ENCODE measurements at regions not wholly inside any gene's neighbourhood (a gene's known extent, or its start where the extent isn't known, plus 50 kb on each side); places are given as distances from the start of the nearest gene placed in this dataset.

DNA sequence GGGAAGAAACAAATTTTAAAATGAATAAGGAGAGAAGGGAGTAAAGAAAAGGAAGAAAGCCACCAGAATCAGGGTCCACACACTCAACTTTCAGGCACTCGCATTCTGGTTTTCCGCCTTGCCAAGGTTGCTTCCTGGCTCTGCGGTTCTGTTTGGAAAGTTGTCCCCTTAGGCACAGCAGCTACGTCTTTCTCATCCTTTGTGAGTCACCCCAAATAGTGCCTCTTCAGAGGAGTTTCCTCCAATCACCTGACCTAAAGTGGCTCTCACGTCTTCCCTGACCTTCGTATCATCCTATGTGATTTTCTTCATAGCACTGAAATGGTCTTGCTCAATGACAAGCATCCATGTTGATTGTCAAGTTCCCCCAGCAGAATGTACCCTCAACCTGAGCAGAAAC, 99.5 kb upstream of the TMCC3 start:
- Histone ChIP-seq H3K4me3 (replicated peaks in 1 of 3; ENCODE audit: insufficient read depth in 1 of 3, low read depth in 2 of 3, low read length in 3 of 3) (no peak overlapping the region), H3K27me3 (ENCODE audit: control insufficient read depth in 1 of 2, insufficient read depth in 2 of 2, low read length in 2 of 2) (peaks cover 1 to 3% of the 10 kb centered on the region in 2 experiments; a peak in 3 of 5 replicates), H3K9me3 (ENCODE audit: low read length) (no peaks in the 10 kb centered on the region), H3K36me3 (replicated peaks in 1 of 2; ENCODE audit: control insufficient read depth in 1 of 2, insufficient read depth in 2 of 2, low read length in 2 of 2) (no peaks in the 10 kb centered on the region), H3K79me2 (ENCODE audit: insufficient read depth, low read length) (no peaks in the 10 kb centered on the region), H2AFZ (ENCODE audit: low read length) (no peak overlapping the region), H3K4me2 (ENCODE audit: low read depth, low read length) (no peak overlapping the region), H4K20me1 (ENCODE audit: insufficient read depth, low read length) (no peaks in the 10 kb centered on the region), H3K9ac (ENCODE audit: insufficient read depth, low read depth, low read length) (no peak overlapping the region), H3K27ac (ENCODE audit: extremely low read length, insufficient read depth, low read length) (no peak overlapping the region), H3K4me1 (ENCODE audit: insufficient read depth, low read length) (no peaks in the 10 kb centered on the region)
- TF ChIP-seq ISL2 (CRISPR knock-in tag; IDR thresholded peaks at IDR 0.05): no peak
- no peak for TF ChIP-seq PTBP1 (IDR thresholded peaks at IDR 0.05; ENCODE audit: low read depth, low read length, poor library complexity, severe bottlenecking)
- no peak for TF ChIP-seq POGZ (CRISPR knock-in tag; IDR thresholded peaks at IDR 0.05)
- TF ChIP-seq SP2 (CRISPR knock-in tag; IDR thresholded peaks at IDR 0.05): no peak
- no peak for TF ChIP-seq ZNF746 (CRISPR knock-in tag; IDR thresholded peaks at IDR 0.05)
- no peak for TF ChIP-seq PLRG1 (conservative IDR thresholded peaks at IDR 0.05)
- TF ChIP-seq, protein P1, sequence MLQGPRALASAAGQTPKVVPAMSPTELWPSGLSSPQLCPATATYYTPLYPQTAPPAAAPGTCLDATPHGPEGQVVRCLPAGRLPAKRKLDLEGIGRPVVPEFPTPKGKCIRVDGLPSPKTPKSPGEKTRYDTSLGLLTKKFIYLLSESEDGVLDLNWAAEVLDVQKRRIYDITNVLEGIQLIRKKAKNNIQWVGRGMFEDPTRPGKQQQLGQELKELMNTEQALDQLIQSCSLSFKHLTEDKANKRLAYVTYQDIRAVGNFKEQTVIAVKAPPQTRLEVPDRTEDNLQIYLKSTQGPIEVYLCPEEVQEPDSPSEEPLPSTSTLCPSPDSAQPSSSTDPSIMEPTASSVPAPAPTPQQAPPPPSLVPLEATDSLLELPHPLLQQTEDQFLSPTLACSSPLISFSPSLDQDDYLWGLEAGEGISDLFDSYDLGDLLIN (CRISPR knock-in tag; IDR thresholded peaks at IDR 0.05; ENCODE audit: borderline replicate concordance): no peak
- no peak for TF ChIP-seq ZNF124 (CRISPR knock-in tag; IDR thresholded peaks at IDR 0.05)
- no peak for DNase-seq (ENCODE audit: low spot score)
- no peak for ATAC-seq
- 69% methylated on average over 6 of the region's 6 CpGs for WGBS (ENCODE audit: low lambda C conversion rate)
- no peak for FAIRE-seq
- in situ Hi-C loops (cut with HindIII; ENCODE audit: extremely low pct_ligation_motif_present, low pct_unique_long_range_greater_than_20kb) (loop anchor here (25.0 kb wide), 1 partner anchor 613 kb away; the partner anchor contains the start of gene PLXNC1), intact Hi-C loops (cut with micrococcal nuclease; ENCODE audit: unreplicated experiment) (no loop called here)
- BruUV-seq (replicated peaks): no TSS peak
- ChIA-PET CTCF (ENCODE audit: low intra/inter-chr PET ratio, low total read pairs) (no interaction called here), POLR2A (no interaction called here)

DNA sequence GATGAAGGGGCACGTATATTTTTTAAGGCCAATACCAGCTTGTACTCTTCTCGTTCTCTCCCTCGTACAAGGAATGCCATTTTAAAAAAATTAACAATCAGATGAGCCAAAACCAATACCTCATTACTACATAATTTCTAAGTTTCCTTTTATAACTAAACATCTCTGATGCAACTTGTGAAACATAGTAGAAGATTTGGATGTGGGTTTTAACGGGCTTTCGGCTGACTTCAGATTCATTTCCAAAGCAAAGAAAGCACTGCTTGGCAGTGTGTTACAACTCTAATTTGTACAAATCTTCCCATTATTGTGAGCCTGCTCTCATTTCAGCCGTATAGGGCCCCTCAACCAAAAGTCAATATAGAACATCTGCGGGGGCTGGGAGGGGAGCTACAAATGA, 99.1 kb upstream of the TMCC3 start:
- in situ Hi-C loops (cut with HindIII; ENCODE audit: extremely low pct_ligation_motif_present, low pct_unique_long_range_greater_than_20kb) (no loop called here), intact Hi-C loops (cut with micrococcal nuclease; ENCODE audit: unreplicated experiment) (no loop called here)
- Histone ChIP-seq H3K79me2 (ENCODE audit: insufficient read depth, low read length) (no peaks in the 10 kb centered on the region), H3K36me3 (replicated peaks in 1 of 2; ENCODE audit: control insufficient read depth in 1 of 2, insufficient read depth in 2 of 2, low read length in 2 of 2) (no peaks in the 10 kb centered on the region), H3K9me3 (ENCODE audit: low read length) (no peaks in the 10 kb centered on the region), H2AFZ (ENCODE audit: low read length) (no peak overlapping the region), H3K4me2 (ENCODE audit: low read depth, low read length) (no peak overlapping the region), H3K4me3 (replicated peaks in 1 of 3; ENCODE audit: insufficient read depth in 1 of 3, low read depth in 2 of 3, low read length in 3 of 3) (no peak overlapping the region), H3K27me3 (ENCODE audit: control insufficient read depth in 1 of 2, insufficient read depth in 2 of 2, low read length in 2 of 2) (peaks cover 1 to 3% of the 10 kb centered on the region in 2 experiments; a peak in 3 of 5 replicates), H3K27ac (ENCODE audit: extremely low read length, insufficient read depth, low read length) (no peak overlapping the region), H4K20me1 (ENCODE audit: insufficient read depth, low read length) (no peaks in the 10 kb centered on the region), H3K9ac (ENCODE audit: insufficient read depth, low read depth, low read length) (no peak overlapping the region), H3K4me1 (ENCODE audit: insufficient read depth, low read length) (no peaks in the 10 kb centered on the region)
- FAIRE-seq: no peak
- ChIA-PET POLR2A (no interaction called here), CTCF (ENCODE audit: low intra/inter-chr PET ratio, low total read pairs) (no interaction called here)
- BruUV-seq (replicated peaks): no TSS peak
- WGBS (ENCODE audit: low lambda C conversion rate): 53% methylated on average over 7 of the region's 7 CpGs
- no peak for DNase-seq (ENCODE audit: low spot score)
- ATAC-seq: no peak
- TF ChIP-seq, protein P2, sequence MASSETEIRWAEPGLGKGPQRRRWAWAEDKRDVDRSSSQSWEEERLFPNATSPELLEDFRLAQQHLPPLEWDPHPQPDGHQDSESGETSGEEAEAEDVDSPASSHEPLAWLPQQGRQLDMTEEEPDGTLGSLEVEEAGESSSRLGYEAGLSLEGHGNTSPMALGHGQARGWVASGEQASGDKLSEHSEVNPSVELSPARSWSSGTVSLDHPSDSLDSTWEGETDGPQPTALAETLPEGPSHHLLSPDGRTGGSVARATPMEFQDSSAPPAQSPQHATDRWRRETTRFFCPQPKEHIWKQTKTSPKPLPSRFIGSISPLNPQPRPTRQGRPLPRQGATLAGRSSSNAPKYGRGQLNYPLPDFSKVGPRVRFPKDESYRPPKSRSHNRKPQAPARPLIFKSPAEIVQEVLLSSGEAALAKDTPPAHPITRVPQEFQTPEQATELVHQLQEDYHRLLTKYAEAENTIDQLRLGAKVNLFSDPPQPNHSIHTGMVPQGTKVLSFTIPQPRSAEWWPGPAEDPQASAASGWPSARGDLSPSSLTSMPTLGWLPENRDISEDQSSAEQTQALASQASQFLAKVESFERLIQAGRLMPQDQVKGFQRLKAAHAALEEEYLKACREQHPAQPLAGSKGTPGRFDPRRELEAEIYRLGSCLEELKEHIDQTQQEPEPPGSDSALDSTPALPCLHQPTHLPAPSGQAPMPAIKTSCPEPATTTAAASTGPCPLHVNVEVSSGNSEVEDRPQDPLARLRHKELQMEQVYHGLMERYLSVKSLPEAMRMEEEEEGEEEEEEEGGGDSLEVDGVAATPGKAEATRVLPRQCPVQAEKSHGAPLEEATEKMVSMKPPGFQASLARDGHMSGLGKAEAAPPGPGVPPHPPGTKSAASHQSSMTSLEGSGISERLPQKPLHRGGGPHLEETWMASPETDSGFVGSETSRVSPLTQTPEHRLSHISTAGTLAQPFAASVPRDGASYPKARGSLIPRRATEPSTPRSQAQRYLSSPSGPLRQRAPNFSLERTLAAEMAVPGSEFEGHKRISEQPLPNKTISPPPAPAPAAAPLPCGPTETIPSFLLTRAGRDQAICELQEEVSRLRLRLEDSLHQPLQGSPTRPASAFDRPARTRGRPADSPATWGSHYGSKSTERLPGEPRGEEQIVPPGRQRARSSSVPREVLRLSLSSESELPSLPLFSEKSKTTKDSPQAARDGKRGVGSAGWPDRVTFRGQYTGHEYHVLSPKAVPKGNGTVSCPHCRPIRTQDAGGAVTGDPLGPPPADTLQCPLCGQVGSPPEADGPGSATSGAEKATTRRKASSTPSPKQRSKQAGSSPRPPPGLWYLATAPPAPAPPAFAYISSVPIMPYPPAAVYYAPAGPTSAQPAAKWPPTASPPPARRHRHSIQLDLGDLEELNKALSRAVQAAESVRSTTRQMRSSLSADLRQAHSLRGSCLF (CRISPR knock-in tag; IDR thresholded peaks at IDR 0.05; ENCODE audit: borderline replicate concordance): no peak
- TF ChIP-seq, protein P3, sequence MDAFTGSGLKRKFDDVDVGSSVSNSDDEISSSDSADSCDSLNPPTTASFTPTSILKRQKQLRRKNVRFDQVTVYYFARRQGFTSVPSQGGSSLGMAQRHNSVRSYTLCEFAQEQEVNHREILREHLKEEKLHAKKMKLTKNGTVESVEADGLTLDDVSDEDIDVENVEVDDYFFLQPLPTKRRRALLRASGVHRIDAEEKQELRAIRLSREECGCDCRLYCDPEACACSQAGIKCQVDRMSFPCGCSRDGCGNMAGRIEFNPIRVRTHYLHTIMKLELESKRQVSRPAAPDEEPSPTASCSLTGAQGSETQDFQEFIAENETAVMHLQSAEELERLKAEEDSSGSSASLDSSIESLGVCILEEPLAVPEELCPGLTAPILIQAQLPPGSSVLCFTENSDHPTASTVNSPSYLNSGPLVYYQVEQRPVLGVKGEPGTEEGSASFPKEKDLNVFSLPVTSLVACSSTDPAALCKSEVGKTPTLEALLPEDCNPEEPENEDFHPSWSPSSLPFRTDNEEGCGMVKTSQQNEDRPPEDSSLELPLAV (CRISPR knock-in tag; conservative IDR thresholded peaks at IDR 0.05; ENCODE audit: low read depth): no peak
- no peak for TF ChIP-seq GATAD1 (CRISPR knock-in tag; IDR thresholded peaks at IDR 0.05)
